ENCODE measurements at regions not wholly inside any gene's neighbourhood (a gene's known extent, or its start where the extent isn't known, plus 50 kb on each side); places are given as distances from the start of the nearest gene placed in this dataset.

DNA sequence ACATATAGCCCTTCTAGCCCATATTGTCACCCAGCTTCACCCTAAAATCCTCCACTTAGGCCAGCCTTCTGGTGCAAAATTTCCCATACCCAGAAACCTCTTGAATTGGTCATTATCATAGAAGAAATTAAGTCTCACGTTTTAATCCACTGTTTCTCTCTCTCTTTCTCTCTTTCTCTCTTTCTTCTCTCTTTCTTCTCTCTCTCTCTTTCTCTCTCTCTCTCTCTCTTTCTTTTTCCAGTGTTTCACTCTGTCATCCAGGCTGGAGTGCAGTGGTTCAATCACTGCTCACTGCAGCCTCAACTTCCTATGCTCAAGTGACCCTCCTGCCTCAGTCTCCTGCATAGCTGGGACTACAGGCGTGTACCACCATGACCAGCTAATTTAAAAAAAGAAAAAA, 363.4 kb downstream of the TMEM167A start:
- FAIRE-seq (no peak), DNase-seq (ENCODE audit: low spot score) (no peak)

DNA sequence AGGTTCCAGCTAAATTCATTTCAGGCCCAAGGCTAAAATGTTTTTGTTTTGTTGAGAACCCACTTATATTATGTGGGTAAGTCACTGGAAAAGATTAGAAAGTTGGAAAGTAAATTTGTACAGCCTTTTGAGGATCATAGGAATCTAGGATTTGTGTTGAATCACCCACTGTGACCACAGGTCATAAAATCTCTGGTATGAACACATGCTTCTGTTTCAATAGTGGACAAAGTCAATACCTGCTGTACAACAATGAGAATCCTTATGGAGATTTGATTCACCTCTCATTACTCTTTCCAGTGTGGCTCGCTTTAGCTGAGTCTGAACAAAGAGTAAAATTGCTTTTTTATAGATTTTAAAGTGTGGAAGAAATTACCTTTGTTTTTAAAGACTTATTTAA, 369.5 kb downstream of the TMEM167A start:
- FAIRE-seq, result no peak
- peak; percentile 4 for DNase-seq (ENCODE audit: low spot score)

DNA sequence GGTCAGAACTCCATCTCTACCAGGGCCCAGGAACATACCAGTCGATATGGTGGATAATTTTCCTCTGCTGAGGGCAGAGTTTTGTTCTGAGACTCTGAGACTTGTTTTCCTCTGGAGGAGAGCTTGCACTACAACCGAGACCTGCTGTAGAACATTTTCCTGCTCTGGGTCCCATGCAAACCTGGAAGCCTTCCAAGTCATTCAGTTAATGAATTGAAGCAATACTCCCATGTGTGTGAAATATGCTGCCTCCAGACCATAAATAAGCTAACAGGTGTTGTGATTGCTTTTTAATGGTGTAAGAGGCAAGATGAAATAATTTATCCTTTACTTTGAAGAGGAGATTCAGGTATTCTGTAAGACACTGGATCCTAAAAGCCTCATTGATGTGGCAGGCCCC, 372.8 kb downstream of the TMEM167A start:
- no peak for DNase-seq (ENCODE audit: low spot score)
- no peak for FAIRE-seq

DNA sequence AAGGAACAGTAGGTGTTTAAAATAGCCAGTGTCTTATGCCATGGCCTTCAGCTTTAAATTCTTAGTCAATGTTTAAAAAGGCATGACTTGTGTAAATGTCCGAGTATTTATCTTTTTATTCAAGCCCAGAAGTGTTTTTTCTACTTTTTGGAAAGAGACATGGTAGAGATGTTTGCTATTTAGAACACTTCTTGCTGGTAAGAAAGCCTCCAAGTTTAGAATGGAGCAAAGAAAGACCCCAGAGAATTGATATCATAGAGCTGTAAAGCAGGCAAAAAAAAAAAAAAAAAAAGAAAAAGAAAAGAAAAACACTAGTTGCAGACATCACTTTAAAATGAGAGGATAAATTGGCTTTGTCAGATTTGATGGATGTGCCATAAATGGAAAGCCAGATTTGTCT, 375.1 kb downstream of the TMEM167A start:
- FAIRE-seq (no peak), DNase-seq (ENCODE audit: low spot score) (no peak)

DNA sequence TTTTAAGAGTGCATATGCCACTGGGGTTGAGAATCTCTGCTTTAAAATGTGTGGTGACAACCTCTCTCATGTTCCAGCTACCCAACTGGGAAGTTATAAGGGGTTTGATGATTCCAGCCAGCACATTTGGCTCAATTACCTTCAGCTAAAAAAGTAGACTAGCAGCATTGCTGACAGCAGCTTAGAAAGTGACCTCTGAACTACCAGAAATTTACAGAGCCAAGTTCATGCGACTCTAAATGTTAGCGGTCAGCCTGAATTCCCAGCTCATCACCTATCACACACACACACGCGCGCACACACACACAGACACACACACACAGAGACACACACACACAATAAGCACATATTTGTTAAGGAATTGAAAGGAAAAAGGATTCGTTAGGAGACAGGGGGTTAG, 377.5 kb downstream of the TMEM167A start:
- DNase-seq (ENCODE audit: low spot score), result no peak
- no peak for FAIRE-seq

DNA sequence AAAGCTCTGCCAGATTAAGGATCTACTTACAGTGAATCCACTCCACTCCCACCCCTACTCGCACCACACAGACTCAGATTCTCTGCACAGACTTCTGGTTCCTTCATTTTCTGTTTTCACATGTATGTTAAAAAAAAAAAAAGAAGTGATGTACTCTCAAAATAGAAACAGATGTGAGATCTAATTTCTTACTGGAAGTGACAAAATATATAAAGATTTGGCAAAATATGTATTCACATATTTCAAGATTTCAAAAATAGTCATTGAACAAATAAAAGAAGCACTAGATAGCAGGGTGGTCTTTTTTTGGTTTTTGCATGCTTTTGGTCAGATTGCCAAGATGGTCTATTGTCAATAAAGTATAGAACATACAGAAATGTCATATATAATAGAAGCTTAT, 379.2 kb downstream of the TMEM167A start:
- FAIRE-seq (no peak), DNase-seq (ENCODE audit: low spot score) (no peak)

DNA sequence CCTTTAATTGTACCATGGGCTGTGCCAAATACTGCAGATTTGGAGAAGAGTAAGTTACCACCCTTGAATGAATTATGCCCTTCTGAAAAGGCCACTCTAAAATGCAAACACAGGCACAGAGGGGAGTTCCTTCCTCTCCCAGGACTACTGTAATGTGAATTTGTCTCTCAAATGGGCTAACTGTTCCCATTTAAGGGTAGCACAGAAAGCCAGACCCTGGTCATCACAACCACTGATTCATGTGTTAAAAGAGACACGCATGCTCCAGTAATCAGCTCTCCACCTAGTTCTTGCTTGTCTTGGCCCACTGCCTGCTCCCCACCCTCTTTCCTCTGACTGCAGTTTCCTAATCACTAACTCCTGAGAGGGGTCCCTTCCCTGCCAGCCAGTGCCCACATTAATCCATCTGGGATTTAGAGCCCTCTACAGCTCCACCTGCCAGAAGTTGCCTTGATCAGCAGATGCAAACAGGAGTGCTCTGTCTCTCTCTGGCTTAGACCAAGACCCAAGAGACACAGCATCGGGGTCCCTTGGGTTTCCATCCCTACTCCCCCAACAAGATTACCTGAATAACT, 382.4 kb downstream of the TMEM167A start:
- FAIRE-seq, result no peak

DNA sequence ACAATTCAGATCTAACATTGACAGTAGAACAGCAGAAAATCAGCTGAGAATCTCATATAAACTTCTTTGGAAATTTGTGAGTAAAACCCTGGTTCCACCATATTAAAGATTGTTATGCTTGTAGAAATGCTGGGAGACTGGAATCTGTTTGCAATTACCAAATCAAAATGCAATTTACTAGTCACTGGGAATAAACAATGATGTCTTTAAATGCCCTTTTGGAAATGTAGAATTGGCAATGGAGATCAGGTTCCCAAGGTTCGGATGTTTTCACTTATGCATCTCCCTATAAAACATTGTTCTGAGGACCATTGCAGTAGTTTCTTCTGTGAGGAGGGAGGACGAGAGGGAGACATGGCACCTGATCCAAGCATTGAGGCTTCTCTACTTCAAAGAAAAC, 384.4 kb downstream of the TMEM167A start:
- DNase-seq (ENCODE audit: low spot score) (no peak), FAIRE-seq (no peak)

More for the DNA sequence above, 382.4 kb downstream of the TMEM167A start:
- DNase-seq (ENCODE audit: low spot score), result no peak

DNA sequence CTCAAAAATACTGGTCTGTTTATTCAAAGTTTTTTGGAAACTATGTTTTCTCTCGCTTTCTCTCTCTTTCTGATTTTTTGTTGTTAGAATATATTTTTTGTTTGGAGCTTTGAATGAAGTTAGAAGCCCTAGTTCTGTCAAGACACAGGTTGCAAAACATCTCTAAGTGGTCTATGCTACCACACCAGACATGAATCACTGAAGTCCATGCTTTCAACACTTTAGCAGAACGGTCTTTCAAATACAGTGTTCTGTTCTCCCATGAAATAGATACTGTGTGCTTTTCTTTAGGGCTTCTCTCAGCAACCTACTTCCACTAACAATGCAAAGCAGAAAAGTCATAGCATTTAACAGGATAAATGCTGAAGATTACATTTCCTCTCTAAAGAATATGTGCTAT, 392.5 kb downstream of the TMEM167A start:
- DNase-seq (ENCODE audit: low spot score) (no peak), FAIRE-seq (no peak)

DNA sequence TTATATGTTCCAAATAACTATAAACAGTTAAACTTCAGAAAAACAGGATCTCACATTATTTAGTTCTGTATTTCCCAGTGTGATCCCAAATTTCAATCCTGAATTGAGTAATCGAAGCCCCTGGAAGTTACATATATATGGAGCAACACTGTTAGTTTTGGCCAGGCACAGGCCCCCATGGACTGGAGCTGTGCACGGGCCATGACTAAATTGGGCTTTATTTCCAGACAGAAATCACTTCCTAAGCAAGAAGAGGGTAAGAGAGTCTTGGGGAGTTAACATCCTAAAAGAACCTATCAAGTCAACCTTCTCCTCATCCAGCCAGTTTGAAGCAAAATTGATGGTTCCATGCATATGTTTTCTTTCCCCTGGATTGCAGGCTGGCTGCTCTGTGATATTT, 393.0 kb downstream of the TMEM167A start:
- FAIRE-seq, result no peak

DNA sequence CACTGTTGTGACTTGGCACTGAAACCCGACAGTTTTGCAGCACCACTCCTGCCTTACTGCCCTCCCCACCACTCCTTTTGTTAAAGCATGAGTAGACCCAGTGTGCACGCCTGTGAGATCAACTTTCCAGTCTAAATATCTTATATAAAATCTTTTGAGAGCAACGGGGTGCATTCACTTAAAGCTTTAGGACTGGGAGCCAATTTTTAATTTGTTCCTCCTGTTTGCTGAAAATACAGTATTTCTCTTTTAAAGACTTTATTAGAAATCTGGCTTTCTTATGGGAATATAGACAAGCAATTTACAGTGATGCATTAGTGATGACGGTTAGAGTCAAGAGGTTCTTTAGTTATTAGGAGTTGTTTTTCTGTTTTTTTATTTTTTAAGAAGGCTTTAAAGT, 397.5 kb downstream of the TMEM167A start:
- no peak for DNase-seq (ENCODE audit: low spot score)

More for the DNA sequence above, 393.0 kb downstream of the TMEM167A start:
- no peak for DNase-seq (ENCODE audit: low spot score)

DNA sequence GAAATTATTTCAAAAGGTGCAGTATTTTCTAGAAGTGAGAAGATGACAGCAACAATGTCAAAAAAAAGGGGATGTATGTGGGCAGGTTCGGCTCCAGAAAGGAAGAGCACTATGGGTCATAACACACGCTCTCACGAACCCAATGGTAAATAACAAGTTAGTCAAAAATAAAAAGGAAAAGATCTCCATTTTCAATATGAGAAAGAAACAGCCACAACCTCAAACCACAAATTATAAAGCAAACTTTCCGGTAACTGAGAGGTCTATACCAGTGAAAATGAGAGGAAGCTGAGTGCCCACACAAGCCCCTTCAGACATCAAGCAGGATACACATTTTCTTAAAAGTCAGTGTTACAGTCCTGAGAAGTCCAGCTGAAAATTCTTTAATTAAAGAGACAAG, 398.5 kb upstream of the RPS23 start:
- DNase-seq (ENCODE audit: low spot score) (no peak), FAIRE-seq (no peak)

More for the DNA sequence above, 397.5 kb downstream of the TMEM167A start:
- no peak for FAIRE-seq

DNA sequence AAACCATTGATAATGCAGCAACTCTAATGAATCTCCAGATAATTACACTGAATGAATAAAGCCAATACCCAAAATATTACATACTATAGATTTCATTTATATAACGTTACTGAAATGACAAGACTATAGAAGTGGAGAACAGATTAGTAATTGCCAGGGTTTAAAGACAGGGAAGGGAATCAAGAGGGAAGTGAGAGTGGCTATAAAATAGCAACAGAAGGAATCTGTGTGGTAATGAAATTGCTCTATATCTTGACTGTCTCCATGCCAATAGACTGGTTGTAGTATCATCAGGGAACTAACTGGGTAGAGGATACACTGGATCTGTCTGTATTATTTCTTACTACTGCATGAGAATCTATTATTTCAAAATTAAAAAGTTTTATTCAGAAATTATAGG, 396.5 kb upstream of the RPS23 start:
- DNase-seq (ENCODE audit: low spot score) (no peak), FAIRE-seq (no peak)

DNA sequence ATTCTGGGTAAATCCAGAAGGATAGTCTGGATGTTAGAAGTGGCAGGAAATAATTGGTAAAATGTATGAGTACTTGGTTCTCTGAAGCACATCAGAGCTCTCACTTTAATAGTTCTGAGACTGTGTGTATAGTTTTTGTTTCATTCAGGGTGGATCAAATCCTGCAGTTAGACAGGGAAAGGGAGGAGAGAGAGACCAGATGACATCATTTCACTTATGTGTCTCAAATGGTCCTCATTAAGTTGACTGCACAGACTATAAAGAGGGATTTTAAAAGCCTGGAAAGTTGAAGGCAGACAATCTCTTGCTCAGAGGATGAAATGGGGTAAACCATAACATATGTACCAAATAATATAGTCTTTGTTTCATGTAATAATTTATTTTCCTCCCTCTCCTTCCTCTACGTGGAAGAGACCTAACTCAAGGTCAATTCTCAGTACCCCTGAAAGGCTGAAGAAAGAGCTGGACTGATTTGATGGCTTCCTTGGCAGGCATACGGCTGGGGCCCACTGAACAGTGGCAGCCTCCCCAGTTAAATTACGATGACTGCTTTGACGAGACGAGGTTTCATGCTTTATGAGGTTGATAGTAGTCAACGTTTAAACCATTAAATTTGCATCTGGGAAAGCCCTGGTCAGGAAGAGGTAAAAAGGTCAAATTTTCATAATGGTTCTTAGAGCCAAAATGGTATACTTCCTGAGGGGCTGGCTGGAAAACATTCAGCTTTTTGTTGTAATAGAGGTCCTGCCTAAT, 395.1 kb upstream of the RPS23 start:
- FAIRE-seq, result no peak
- no peak for DNase-seq (ENCODE audit: low spot score)

DNA sequence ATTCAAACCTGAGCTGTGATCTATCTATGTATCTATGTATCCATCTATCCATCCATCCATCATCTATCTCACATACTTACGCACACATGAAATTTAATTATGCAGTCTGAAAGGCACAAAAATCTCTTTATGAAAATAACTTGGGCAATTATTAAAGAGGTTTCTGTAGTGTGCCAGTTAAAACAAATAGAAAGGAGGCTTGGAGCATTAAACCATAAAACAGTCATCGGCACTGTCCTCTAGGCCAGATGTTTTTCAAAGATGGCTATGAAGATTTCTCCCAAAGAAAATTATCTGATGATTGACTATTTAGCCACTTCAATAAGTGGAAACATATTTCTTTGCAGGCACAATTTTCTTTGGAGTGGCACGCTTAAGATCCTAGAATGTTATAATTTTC, 392.5 kb upstream of the RPS23 start:
- FAIRE-seq, result no peak
- no peak for DNase-seq (ENCODE audit: low spot score)

DNA sequence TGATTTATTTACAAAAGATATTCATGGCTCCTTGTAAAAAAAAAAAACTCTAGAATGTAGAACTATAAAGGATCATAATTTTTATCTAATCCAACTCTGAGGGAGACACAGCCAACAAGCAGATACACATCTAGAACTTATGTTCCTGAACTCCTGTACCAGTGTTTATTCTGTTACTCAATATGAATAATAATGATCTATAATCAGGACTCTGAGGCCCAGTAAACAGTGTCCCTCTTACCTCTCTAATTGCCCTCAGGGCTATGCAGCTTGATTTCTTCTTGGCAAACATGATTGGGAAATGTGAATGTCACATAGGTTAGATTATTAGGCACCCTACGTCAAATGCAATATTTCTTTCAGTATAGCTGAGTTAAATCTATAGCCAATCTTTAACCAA, 391.6 kb upstream of the RPS23 start:
- no peak for DNase-seq (ENCODE audit: low spot score)
- no peak for FAIRE-seq

DNA sequence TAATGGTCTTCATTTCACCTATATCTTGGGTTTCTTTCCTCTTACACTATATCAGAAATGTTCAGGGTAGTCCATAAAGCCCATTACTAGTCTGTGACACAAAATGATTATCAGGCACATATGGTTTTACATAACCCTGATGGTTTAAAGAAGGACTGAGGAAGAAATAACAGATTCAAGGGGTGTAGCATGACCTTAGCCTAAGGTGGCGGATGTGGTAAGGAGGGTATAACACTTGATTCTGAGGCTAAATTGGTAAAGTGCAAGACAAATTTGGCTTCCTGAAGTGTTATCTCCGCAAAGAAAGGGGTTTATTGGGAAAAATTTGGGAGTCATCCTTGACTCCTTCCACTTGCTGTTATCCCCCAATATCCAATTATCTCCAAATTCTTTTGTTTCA, 388.2 kb upstream of the RPS23 start:
- FAIRE-seq (no peak), DNase-seq (ENCODE audit: low spot score) (no peak)

DNA sequence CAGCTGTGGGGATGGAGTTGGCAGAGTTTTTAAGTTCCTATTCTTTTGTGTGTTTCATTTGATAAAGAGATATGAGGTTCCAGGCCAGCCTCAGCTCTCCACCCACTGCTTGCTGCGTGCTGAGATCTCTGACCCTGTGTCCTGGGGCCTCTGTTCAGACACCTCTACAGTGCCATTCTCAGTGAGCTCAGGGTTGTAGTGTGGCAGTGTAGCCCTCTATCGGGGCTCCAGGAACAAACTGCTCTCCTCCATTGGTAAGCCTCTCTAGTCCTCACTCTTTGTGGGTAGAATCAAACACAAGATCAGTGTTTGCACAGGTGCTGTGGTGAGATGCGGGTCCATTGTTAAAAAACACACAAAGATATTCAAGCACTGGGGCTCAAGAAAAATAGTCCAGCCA, 386.6 kb upstream of the RPS23 start:
- FAIRE-seq, result no peak
- no peak for DNase-seq (ENCODE audit: low spot score)

DNA sequence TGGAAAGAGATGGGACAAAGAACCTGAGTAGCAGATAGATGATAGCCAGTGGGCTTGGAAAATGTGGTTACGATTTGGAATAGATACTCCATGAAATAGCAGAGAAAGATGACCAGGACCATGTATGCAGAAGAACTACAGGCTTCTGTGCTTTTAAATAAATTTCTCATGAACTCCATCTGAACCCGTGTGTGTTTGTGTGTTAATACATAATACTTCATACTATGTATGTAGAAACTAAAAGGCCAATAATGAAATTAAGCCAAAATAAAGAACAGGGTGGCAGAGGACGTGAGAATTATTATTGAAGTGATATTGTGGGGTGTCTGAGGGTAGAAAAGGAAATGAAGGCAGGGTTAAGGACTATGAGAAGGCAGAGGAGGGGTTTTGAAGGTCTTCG, 385.1 kb upstream of the RPS23 start:
- DNase-seq (ENCODE audit: low spot score) (no peak), FAIRE-seq (no peak)

DNA sequence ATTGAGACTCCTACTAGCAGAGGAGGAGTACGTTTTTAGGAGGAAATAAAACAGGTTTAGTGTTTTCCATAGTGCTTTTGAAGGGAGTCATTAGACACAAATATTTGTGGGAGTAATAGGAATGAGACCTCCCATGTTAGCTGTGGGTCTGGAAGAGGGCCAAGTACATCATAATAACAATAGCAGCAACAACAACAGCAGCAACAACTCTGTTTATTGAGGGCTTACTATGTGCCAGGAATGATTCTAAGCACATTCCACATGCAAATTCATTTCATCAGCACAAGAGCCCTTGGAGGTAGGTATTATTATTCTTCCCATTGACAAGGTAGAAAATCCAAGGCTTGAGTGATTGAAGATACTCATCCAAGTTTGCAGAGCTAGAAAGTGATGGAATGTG, 384.2 kb upstream of the RPS23 start:
- DNase-seq (ENCODE audit: low spot score) (no peak), FAIRE-seq (no peak)

DNA sequence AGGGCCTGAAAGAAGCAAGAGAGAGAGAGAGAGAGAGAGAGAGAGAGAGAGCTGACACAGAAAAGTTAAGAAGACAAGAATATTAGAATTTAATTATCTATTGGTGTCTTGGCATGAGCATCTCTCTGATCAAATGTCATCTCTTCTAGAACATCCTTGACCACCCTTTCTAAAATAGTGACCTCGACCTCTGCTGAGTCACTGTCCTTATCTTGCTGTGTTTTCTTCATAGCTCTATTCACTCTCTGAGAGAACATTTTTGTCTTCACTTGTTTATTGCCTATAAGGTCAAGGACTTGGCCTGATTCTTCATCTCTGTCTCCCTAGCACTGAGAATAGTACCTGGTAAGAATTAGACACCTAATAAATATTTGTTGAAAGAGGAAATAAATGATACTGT, 383.8 kb upstream of the RPS23 start:
- no peak for FAIRE-seq

DNA sequence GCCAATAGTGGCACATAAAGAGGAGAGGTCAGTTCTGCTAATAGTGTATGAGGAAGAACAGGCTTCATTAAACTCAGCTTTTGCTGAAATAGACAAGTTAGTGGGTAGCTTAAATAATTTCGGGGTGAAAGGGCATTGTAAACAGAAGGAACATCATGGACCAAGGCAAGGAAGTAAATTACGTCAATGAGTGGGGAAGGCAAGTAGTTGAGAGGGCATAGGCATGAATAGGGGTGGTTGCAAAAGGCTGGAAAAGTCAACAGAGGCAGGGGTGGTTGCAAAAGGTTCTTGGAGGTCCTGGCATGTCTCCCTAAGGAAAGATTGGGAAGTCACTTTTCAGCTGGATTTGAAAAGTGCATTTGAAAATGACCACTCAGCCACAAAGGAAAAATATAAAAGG, 383.3 kb upstream of the RPS23 start:
- DNase-seq (ENCODE audit: low spot score), result no peak
- FAIRE-seq, result no peak

More for the DNA sequence above, 383.8 kb upstream of the RPS23 start:
- DNase-seq (ENCODE audit: low spot score), result no peak

DNA sequence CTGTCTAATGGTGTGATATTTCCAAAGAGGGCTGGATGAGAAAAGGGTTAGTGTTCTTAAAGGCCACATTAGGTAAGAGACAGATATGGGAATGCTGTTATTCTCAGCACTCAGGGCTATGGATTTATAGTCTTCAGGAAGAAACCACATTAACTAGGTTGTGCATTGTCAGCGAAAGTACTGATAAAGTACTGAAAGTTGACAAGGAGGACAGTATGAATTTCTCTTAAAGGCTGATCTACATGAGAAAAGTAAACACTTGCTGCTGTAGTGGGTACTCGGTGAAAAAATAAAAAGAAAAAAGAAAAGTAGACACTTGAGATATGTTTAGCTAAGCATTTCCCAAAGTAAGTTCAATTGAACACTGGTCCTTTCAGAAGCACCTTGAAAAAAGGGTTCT, 381.0 kb upstream of the RPS23 start:
- FAIRE-seq, result no peak
- DNase-seq (ENCODE audit: low spot score), result no peak
